ENCODE measurements at regions not wholly inside any gene's neighbourhood (a gene's known extent, or its start where the extent isn't known, plus 50 kb on each side); places are given as distances from the start of the nearest gene placed in this dataset.

DNA sequence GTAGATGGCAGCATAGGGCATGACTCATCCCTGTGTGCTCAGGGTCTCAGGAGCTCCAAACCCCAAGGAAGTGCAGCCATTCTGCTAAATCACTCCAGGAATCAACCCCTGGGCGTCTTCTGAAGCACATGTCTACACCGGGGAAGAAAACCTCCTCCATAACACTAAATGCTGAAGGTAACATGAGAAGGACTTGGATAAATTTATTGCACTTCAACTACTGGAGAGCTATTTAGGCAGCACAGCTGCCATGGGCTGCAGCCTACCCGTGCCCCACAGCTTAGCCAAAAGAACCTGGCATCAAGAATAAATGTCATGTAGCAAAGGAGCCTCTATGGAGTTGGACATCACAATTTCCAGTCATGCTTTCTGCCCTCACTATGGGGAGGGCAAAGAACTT lies 141.7 kb downstream of the GPCPD1 start:
- Histone ChIP-seq H4K91ac (replicated peaks; ENCODE audit: insufficient read length, low read length) (no peak overlapping the region), H4K5ac (ENCODE audit: insufficient read length, low read depth, low read length) (no peak overlapping the region), H3K4ac (replicated peaks; ENCODE audit: insufficient read length, low read depth, low read length) (no peak overlapping the region), H3K14ac (ENCODE audit: insufficient read length) (no peak overlapping the region), H3K27ac (ENCODE audit: low read depth, low read length) (no peak overlapping the region), H3K4me3 (ENCODE audit: extremely low read depth in 1 of 4, insufficient read depth in 2 of 4, low read depth in 3 of 4, low read length in 4 of 4) (no peak overlapping the region), H3K27me3 (replicated peaks in 1 of 4; ENCODE audit: control insufficient read depth in 3 of 4, extremely low read depth in 1 of 4, insufficient read depth in 3 of 4, low read length in 3 of 4) (no peaks in the 10 kb centered on the region), H3K23ac (ENCODE audit: insufficient read length) (no peak overlapping the region), H4K8ac (ENCODE audit: extremely low read depth, insufficient read depth, low read length) (no peak overlapping the region), H3K36me3 (ENCODE audit: control insufficient read depth in 2 of 4, insufficient read depth in 4 of 4, low read length in 3 of 4) (no peaks in the 10 kb centered on the region), H2AK5ac (ENCODE audit: low read depth, low read length) (no peak overlapping the region), H2BK5ac (ENCODE audit: low read depth, low read length) (no peak overlapping the region), H3K56ac (replicated peaks; ENCODE audit: insufficient read length, low read depth, low read length) (no peak overlapping the region), H3K4me2 (ENCODE audit: insufficient read depth in 1 of 2, low read depth in 2 of 2, low read length in 2 of 2) (no peak overlapping the region), H2BK15ac (ENCODE audit: low read length) (no peak overlapping the region), H3K79me2 (ENCODE audit: control insufficient read depth in 1 of 2, insufficient read depth in 2 of 2, low read length in 2 of 2) (no peaks in the 10 kb centered on the region), H2BK120ac (replicated peaks; ENCODE audit: low read depth, low read length) (no peak overlapping the region), H3K9ac (replicated peaks in 1 of 4; ENCODE audit: extremely low read depth in 1 of 4, low read depth in 3 of 4, low read length in 3 of 4) (no peak overlapping the region), H3K4me1 (replicated peaks in 1 of 4; ENCODE audit: control insufficient read depth in 3 of 4, insufficient read depth in 4 of 4, low read length in 3 of 4) (no peaks in the 10 kb centered on the region; a peak in 1 of 7 replicates), H3K18ac (ENCODE audit: extremely low read depth, low read length) (no peak overlapping the region), H2BK20ac (ENCODE audit: low read length) (no peak overlapping the region), H2BK12ac (ENCODE audit: low read depth, low read length) (no peak overlapping the region), H3K23me2 (ENCODE audit: low read depth, low read length) (no peaks in the 10 kb centered on the region), H3K9me3 (ENCODE audit: insufficient read depth in 2 of 2, low read depth in 1 of 2, low read length in 1 of 2) (no peaks in the 10 kb centered on the region; a peak in 1 of 4 replicates), H2AFZ (ENCODE audit: low read length) (no peak overlapping the region), H4K20me1 (replicated peaks in 1 of 2; ENCODE audit: control insufficient read depth in 1 of 2, insufficient read depth in 2 of 2, low read length in 2 of 2) (no peaks in the 10 kb centered on the region), H3K79me1 (ENCODE audit: low read depth, low read length) (no peaks in the 10 kb centered on the region)
- no peak for DNase-seq (ENCODE audit: low read depth in 1 of 2, low spot score in 2 of 2)
- TF ChIP-seq CHD2 (IDR thresholded peaks at IDR 0.05; ENCODE audit: low read length), result no peak
- TF ChIP-seq CTBP2 (IDR thresholded peaks at IDR 0.05; ENCODE audit: borderline replicate concordance, insufficient read depth, insufficient read length, low read length), result no peak
- no peak for TF ChIP-seq PHF8 (conservative IDR thresholded peaks at IDR 0.05; ENCODE audit: low read depth, low read length)
- no peak for TF ChIP-seq RXRA (IDR thresholded peaks at IDR 0.05; ENCODE audit: insufficient read depth, low read depth, low read length)
- no peak for TF ChIP-seq KDM4A (IDR thresholded peaks at IDR 0.05; ENCODE audit: low read depth, low read length, severe bottlenecking)
- TF ChIP-seq EP300 (IDR thresholded peaks at IDR 0.05; ENCODE audit: borderline replicate concordance in 1 of 2, low read depth in 2 of 2, low read length in 2 of 2), result no peak
- no peak for FAIRE-seq
- POLR2A ChIA-PET (ENCODE audit: partially characterized antibody), result no interaction called here
- CTCF ChIA-PET (ENCODE audit: partially characterized antibody), result interaction anchor here (0.9 to 3.7 kb wide), 3 partner anchors 14 to 67 kb away, joined by 3 to 15 read pairs (median 4); no protein-coding TSS in a partner anchor
- 94% methylated on average over 3 of the region's 3 CpGs; no CpG with 5 or more reads in 1 of the 2 experiments for WGBS, 2 experiments (ENCODE audit: extremely low coverage in 1 of 2, insufficient coverage in 1 of 2, insufficient read length in 1 of 2, insufficient replicate concordance in 2 of 2, low coverage in 1 of 2, low lambda C conversion rate in 2 of 2, missing lambda C conversion rate in 1 of 2)
